SK-N-SH (cell line): ENCODE measurements at regions not wholly inside any gene's neighbourhood (a gene's known extent, or its start where the extent isn't known, plus 50 kb on each side); places are given as distances from the start of the nearest gene placed in this dataset.

Experiments
- CTCF ChIA-PET: fragments of 300-600, 350-600 bp; formaldehyde crosslinking; extraction: SDS; loops from one replicate; lab custom pipeline; 2021; lab: Yijun Ruan, JAX
- POLR2A ChIA-PET: fragments of 350-600 bp; sonication (Branson Sonifier 250); formaldehyde crosslinking; extraction: SDS; loops from one replicate; lab custom pipeline; 2020; ENCODE audit warnings: antibody characterized with exemption, inconsistent platforms; lab: Yijun Ruan, JAX
- DNase-seq: peaks from one replicate; pipeline ENCODE4 v3.0.0; 2012
- H2AFZ ChIP-seq: fragments of 200-600 bp; sonication (generic); 2 replicates; pipeline ENCODE4 v1.8.1; 2016; ENCODE audit warnings: antibody characterized with exemption, mild to moderate bottlenecking, low read depth
- H3F3A ChIP-seq: fragments of 200-600 bp; sonication (generic); replicated peaks from 2 replicates; pipeline ENCODE3; 2016; ENCODE audit warnings: antibody characterized with exemption, mild to moderate bottlenecking; ENCODE audit not compliant: insufficient read depth
- H3K27ac ChIP-seq, 2 experiments: fragments of 200-500 bp in 1 of 2; fragments of 200-600 bp in 1 of 2; sonication (Bioruptor generic) in 1 of 2; sonication (generic), shearing (Covaris generic) in 1 of 2; 2 replicates each; pipeline versions ENCODE4 v1.5.1 to v1.6.1; 2014 to 2016; ENCODE audit warnings: low read depth in 2 of 2, inconsistent platforms in 1 of 2, low read length in 1 of 2, mild to moderate bottlenecking in 1 of 2, mixed read lengths in 1 of 2
- H3K27me3 ChIP-seq: fragments of 200-600 bp; sonication (generic), shearing (Covaris generic); 2 replicates; pipeline ENCODE4 v1.6.1; 2016; ENCODE audit warnings: mixed run types; ENCODE audit not compliant: insufficient read depth
- H3K36me3 ChIP-seq, 2 experiments: fragments of 200-500 bp in 1 of 2; fragments of 200-600 bp in 1 of 2; sonication (Bioruptor generic) in 1 of 2; sonication (generic) in 1 of 2; replicated peaks in 1 of 2; 2 replicates each; pipeline versions ENCODE3 to v1.5.1; 2014 to 2016; ENCODE audit warnings: low read length in 1 of 2, mild to moderate bottlenecking in 1 of 2; ENCODE audit not compliant: insufficient read depth in 2 of 2, control insufficient read depth in 1 of 2
- H3K4me1 ChIP-seq, 2 experiments: fragments of 200-500 bp in 1 of 2; fragments of 200-600 bp in 1 of 2; sonication (Bioruptor generic) in 1 of 2; sonication (generic), shearing (Covaris generic) in 1 of 2; 2 replicates each; pipeline versions ENCODE4 v1.5.1 to v1.6.1; 2014 to 2016; ENCODE audit warnings: low read depth in 1 of 2, low read length in 1 of 2, mixed run types in 1 of 2; ENCODE audit not compliant: insufficient read depth in 2 of 2, control insufficient read depth in 1 of 2
- H3K4me2 ChIP-seq: fragments of 200-600 bp; sonication (generic), shearing (Covaris generic); 2 replicates; pipeline ENCODE4 v1.6.1; 2017; ENCODE audit warnings: mixed run types
- H3K4me3 ChIP-seq, 2 experiments: fragments of 200-500 bp in 1 of 2; fragments of 200-600 bp in 1 of 2; sonication (Bioruptor generic) in 1 of 2; sonication (generic), shearing (Covaris generic) in 1 of 2; 2 replicates each; pipeline versions ENCODE4 v1.5.1 to v1.8.1; 2014 to 2016; ENCODE audit warnings: low read depth in 2 of 2, inconsistent platforms in 1 of 2, low read length in 1 of 2, mild to moderate bottlenecking in 1 of 2, mixed read lengths in 1 of 2, moderate library complexity in 1 of 2
- H3K79me2 ChIP-seq: fragments of 200-600 bp; sonication (generic); 2 replicates; pipeline ENCODE4 v1.8.1; 2017; ENCODE audit warnings: mild to moderate bottlenecking; ENCODE audit not compliant: insufficient read depth
- H3K9ac ChIP-seq: fragments of 200-600 bp; sonication (generic); 2 replicates; pipeline ENCODE4 v1.6.1; 2017; ENCODE audit warnings: mixed run types
- H3K9me2 ChIP-seq: fragments of 200-600 bp; sonication (generic); 2 replicates; pipeline ENCODE4 v1.6.1; 2017; ENCODE audit warnings: mixed run types
- H3K9me3 ChIP-seq: fragments of 200-600 bp; sonication (generic); 2 replicates; pipeline ENCODE4 v1.6.1; 2017; ENCODE audit warnings: mixed run types, mild to moderate bottlenecking, moderate library complexity
- H4K20me1 ChIP-seq: fragments of 200-600 bp; sonication (generic); 2 replicates; pipeline ENCODE4 v1.6.1; 2017; ENCODE audit warnings: mild to moderate bottlenecking, mixed run types; ENCODE audit not compliant: insufficient read depth
- ELF1 ChIP-seq: IDR thresholded peaks from 2 replicates; pipeline ENCODE4 v1.4.0; 2012
- EP300 ChIP-seq, 2 experiments: IDR thresholded peaks; 2 replicates each; pipeline versions ENCODE4 v1.4.0 to v1.6.1; 2012; ENCODE audit warnings: borderline replicate concordance in 1 of 2, low read depth in 1 of 2, low read length in 1 of 2
- EZH2phosphoT487 ChIP-seq: fragments of 200-600 bp; sonication (generic); IDR thresholded peaks from 2 replicates; pipeline ENCODE4 v1.6.1; 2017; ENCODE audit warnings: low read depth, mixed run types, mild to moderate bottlenecking, antibody characterized with exemption, moderate library complexity, borderline replicate concordance
- FOSL2 ChIP-seq: IDR thresholded peaks from 2 replicates; pipeline ENCODE4 v1.4.0; 2012; ENCODE audit warnings: low read depth, mild to moderate bottlenecking, moderate library complexity, borderline replicate concordance
- FOXJ3 ChIP-seq: sonication (generic); formaldehyde crosslinking; IDR thresholded peaks from 2 replicates; pipeline ENCODE4 v1.5.1; 2020; ENCODE audit warnings: mild to moderate bottlenecking, missing genetic modification reagents
- MXI1 ChIP-seq: IDR thresholded peaks from 2 replicates; pipeline ENCODE4 v1.6.1; 2012; ENCODE audit warnings: mild to moderate bottlenecking, low read depth, low read length, improper control_type of control experiment
- NFIC ChIP-seq: IDR thresholded peaks from 2 replicates; pipeline ENCODE4 v1.4.0; 2012; ENCODE audit warnings: borderline replicate concordance
- POLR2AphosphoS5 ChIP-seq: IDR thresholded peaks from 2 replicates; pipeline ENCODE4 v1.6.1; 2012; ENCODE audit warnings: low read depth, low read length
- SMC3 ChIP-seq: IDR thresholded peaks from 2 replicates; pipeline ENCODE4 v1.6.1; 2012; ENCODE audit warnings: low read depth, low read length, improper control_type of control experiment
- TCF12 ChIP-seq: IDR thresholded peaks from 2 replicates; pipeline ENCODE4 v1.4.0; 2012
- USF2 ChIP-seq: fragments of 150-350 bp; IDR thresholded peaks from 2 replicates; pipeline ENCODE4 v1.6.1; 2017; ENCODE audit warnings: antibody characterized with exemption, low read length, low read depth, borderline replicate concordance
- WGBS: methylation state at CpG from one replicate; pipeline ENCODE4 v1.1.6; 2017; ENCODE audit warnings: low lambda C conversion rate; 5-methylcytosine and 5-hydroxymethylcytosine counted together
- TF ChIP-seq, protein P1 (sequence below): IDR thresholded peaks from 2 replicates; pipeline ENCODE4 v1.4.0; 2012; ENCODE audit warnings: low read depth, borderline replicate concordance
- TF ChIP-seq, protein P2 (sequence below): IDR thresholded peaks from 2 replicates; pipeline ENCODE4; 2012

- Histone ChIP-seq H3K27ac (no peak overlapping the region), H2AFZ (no peak overlapping the region)
- no peak for TF ChIP-seq MXI1
- no peak for TF ChIP-seq NFIC
- no peak for TF ChIP-seq EP300 (IDR thresholded peaks at IDR 0.05; ENCODE audit: borderline replicate concordance in 1 of 2, low read depth in 1 of 2, low read length in 1 of 2)
- TF ChIP-seq, protein P1, sequence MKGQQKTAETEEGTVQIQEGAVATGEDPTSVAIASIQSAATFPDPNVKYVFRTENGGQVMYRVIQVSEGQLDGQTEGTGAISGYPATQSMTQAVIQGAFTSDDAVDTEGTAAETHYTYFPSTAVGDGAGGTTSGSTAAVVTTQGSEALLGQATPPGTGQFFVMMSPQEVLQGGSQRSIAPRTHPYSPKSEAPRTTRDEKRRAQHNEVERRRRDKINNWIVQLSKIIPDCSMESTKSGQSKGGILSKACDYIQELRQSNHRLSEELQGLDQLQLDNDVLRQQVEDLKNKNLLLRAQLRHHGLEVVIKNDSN: no peak
- TF ChIP-seq, all 33 proteins: peak for 0
- no peak overlapping the region for H3K9ac ChIP-seq
- WGBS: 78% methylated on average over 2 of the region's 2 CpGs
- H3K27me3 ChIP-seq: no peaks in the 10 kb centered on the region
- H3K9me3 ChIP-seq: no peaks in the 10 kb centered on the region
- no peaks in the 10 kb centered on the region for H3K36me3 ChIP-seq
- ChIA-PET POLR2A (no interaction called here), CTCF (interaction anchor here (0.8 to 3.1 kb wide), 5 partner anchors 44 to 232 kb away, joined by 3 to 18 read pairs (median 4); no protein-coding TSS in a partner anchor)
- no peak for DNase-seq
- no peaks in the 10 kb centered on the region for H3K4me1 ChIP-seq
- no peak overlapping the region for H3K4me2 ChIP-seq
- H3K79me2 ChIP-seq: no peaks in the 10 kb centered on the region
- no peaks in the 10 kb centered on the region for H3F3A ChIP-seq
- no peak overlapping the region for H3K4me3 ChIP-seq
- no peaks in the 10 kb centered on the region for H4K20me1 ChIP-seq
- H3K9me2 ChIP-seq: no peaks in the 10 kb centered on the region
Observed at GRCh38 chr5:157993201-157993600, 134.3 kb upstream of the CLINT1 start.

DNA sequence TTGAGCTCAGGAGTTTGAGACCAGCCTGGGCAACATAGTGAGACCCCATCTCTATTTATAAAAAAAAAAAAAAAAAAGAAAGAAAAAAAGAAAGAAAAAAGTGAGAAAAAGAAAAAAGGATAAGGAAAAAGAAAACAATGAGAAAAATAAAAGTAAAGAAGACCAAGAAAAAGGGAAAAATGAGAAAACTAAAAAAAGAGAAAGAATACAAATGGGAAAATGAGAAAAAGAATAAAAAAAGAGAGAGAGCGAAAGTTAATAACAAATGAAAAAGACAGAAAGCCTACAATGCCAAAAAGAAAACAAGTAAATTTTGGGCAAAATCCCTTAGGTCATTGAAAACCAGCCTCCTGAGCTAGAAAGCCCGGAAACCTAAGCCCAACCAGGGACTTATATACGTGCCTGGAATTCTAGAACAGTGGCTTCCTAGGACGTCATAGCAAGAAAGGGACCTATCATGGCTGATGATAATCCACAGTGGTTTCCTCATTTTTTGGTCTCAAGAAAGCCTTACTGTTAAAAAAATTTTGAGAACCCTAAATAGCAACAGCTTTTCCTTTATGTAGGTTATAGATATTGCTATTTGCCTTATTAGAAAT, 131.7 kb upstream of the CLINT1 start:
- Histone ChIP-seq H3F3A (no peaks in the 10 kb centered on the region), H3K9me2 (no peaks in the 10 kb centered on the region), H3K36me3 (no peaks in the 10 kb centered on the region), H3K4me3 (no peak overlapping the region), H3K79me2 (no peaks in the 10 kb centered on the region), H3K27ac (no peak overlapping the region), H2AFZ (no peak overlapping the region), H3K9me3 (no peaks in the 10 kb centered on the region), H3K9ac (no peak overlapping the region), H3K27me3 (no peaks in the 10 kb centered on the region), H3K4me2 (no peak overlapping the region), H3K4me1 (no peaks in the 10 kb centered on the region), H4K20me1 (no peaks in the 10 kb centered on the region)
- 82% methylated on average over 4 of the region's 4 CpGs for WGBS
- TF ChIP-seq TCF12 (no peak), FOSL2 (no peak), FOXJ3 (CRISPR knock-in tag) (no peak), MXI1 (no peak)
- CTCF ChIA-PET: interaction anchor here (0.6 to 1.7 kb wide), 5 partner anchors 19 to 1116 kb away, joined by 3 to 5 read pairs (median 4); no protein-coding TSS in a partner anchor
- no peak for DNase-seq
- POLR2A ChIA-PET: no interaction called here

DNA sequence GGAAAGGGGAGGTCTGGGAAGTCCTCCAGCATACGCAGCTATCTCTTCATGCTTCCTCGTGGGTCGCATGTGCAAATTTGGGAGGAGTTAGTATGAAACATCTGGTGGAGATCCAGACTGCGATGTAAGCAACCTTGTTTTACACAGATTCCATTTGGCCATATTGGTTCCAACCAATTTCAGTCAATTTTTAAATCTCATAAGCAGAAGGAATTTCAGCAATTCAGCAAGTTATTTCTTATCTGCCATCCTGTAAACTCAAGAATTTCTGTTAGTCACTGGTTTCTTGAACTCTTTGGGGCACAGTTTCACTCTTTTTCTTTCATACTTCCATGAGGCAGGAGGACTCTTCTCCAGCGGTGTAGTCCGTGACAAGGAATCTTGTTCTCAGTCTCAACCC, 130.4 kb upstream of the CLINT1 start:
- no peaks in the 10 kb centered on the region for H3K79me2 ChIP-seq
- H2AFZ ChIP-seq: no peak overlapping the region
- no peak overlapping the region for H3K9ac ChIP-seq
- H3K4me3 ChIP-seq: no peak overlapping the region
- 78% methylated on average over 6 of the region's 6 CpGs for WGBS
- no peaks in the 10 kb centered on the region for H4K20me1 ChIP-seq
- H3K36me3 ChIP-seq: no peaks in the 10 kb centered on the region
- H3K27me3 ChIP-seq: no peaks in the 10 kb centered on the region
- no peaks in the 10 kb centered on the region for H3K9me2 ChIP-seq
- H3K9me3 ChIP-seq: no peaks in the 10 kb centered on the region
- POLR2A ChIA-PET: no interaction called here
- no peak overlapping the region for H3K4me2 ChIP-seq
- H3F3A ChIP-seq: no peaks in the 10 kb centered on the region
- H3K27ac ChIP-seq: no peak overlapping the region
- DNase-seq: no peak
- CTCF ChIA-PET: interaction anchor here (1.0 to 1.7 kb wide), 3 partner anchors 40 to 172 kb away, joined by 3 to 4 read pairs (median 3); no protein-coding TSS in a partner anchor
- no peaks in the 10 kb centered on the region; a peak in 1 of 4 replicates for H3K4me1 ChIP-seq
- no peak for TF ChIP-seq ELF1
- TF ChIP-seq FOXJ3 (CRISPR knock-in tag): no peak
- TF ChIP-seq POLR2AphosphoS5: no peak
- TF ChIP-seq USF2: no peak
- no peak for TF ChIP-seq EP300 (IDR thresholded peaks at IDR 0.05; ENCODE audit: borderline replicate concordance in 1 of 2, low read depth in 1 of 2, low read length in 1 of 2)
- no peak for TF ChIP-seq TCF12
- TF ChIP-seq FOSL2: no peak
- no peak for TF ChIP-seq SMC3
- TF ChIP-seq EZH2phosphoT487: no peak
- TF ChIP-seq, protein P2, sequence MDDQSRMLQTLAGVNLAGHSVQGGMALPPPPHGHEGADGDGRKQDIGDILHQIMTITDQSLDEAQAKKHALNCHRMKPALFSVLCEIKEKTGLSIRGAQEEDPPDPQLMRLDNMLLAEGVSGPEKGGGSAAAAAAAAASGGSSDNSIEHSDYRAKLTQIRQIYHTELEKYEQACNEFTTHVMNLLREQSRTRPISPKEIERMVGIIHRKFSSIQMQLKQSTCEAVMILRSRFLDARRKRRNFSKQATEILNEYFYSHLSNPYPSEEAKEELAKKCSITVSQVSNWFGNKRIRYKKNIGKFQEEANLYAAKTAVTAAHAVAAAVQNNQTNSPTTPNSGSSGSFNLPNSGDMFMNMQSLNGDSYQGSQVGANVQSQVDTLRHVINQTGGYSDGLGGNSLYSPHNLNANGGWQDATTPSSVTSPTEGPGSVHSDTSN: no peak
